HEK293T (cell line): ENCODE measurements at regions not wholly inside any gene's neighbourhood (a gene's known extent, or its start where the extent isn't known, plus 50 kb on each side); places are given as distances from the start of the nearest gene placed in this dataset.

Experiments
- CTCF ChIA-PET: fragments of 350-600 bp; formaldehyde crosslinking; extraction: SDS; loops from one replicate; lab custom pipeline; 2021; ENCODE audit warnings: antibody characterized with exemption, inconsistent platforms; lab: Yijun Ruan, JAX
- POLR2A ChIA-PET: fragments of 350-600 bp; formaldehyde crosslinking; extraction: SDS; loops from one replicate; lab custom pipeline; 2020; ENCODE audit warnings: antibody characterized with exemption, inconsistent platforms; lab: Yijun Ruan, JAX
- DNase-seq: peaks from one replicate; pipeline ENCODE4 v3.0.0; 2012; ENCODE audit warnings: mixed read lengths; ENCODE audit errors: extremely low spot score
- ARNT ChIP-seq: fragments of 450-650 bp; IDR thresholded peaks from 2 replicates; pipeline ENCODE4 v1.6.1; 2017; ENCODE audit warnings: mild to moderate bottlenecking
- BHLHE40 ChIP-seq: fragments of 450-650 bp; IDR thresholded peaks from 2 replicates; pipeline ENCODE4 v1.6.1; 2016; ENCODE audit warnings: mild to moderate bottlenecking, moderate library complexity, borderline replicate concordance
- CTBP1 ChIP-seq: fragments of 450-650 bp; IDR thresholded peaks from 2 replicates; pipeline ENCODE4 v1.6.1; 2016; ENCODE audit warnings: borderline replicate concordance
- ELF4 ChIP-seq: fragments of 450-650 bp; IDR thresholded peaks from 2 replicates; pipeline ENCODE4 v1.6.1; 2017; ENCODE audit warnings: antibody characterized with exemption
- FOXA1 ChIP-seq: fragments of 450-650 bp; IDR thresholded peaks from 2 replicates; pipeline ENCODE4 v1.6.1; 2016; ENCODE audit warnings: mild to moderate bottlenecking
- FOXK2 ChIP-seq: fragments of 450-650 bp; IDR thresholded peaks from 2 replicates; pipeline ENCODE4 v1.6.1; 2016; ENCODE audit warnings: mild to moderate bottlenecking
- FOXM1 ChIP-seq: fragments of 450-650 bp; IDR thresholded peaks from 2 replicates; pipeline ENCODE4 v1.6.1; 2017; ENCODE audit warnings: mild to moderate bottlenecking, borderline replicate concordance
- HDGF ChIP-seq: fragments of 450-650 bp; IDR thresholded peaks from 2 replicates; pipeline ENCODE4 v1.6.1; 2017; ENCODE audit warnings: antibody characterized with exemption, borderline replicate concordance
- L3MBTL2 ChIP-seq: fragments of 450-650 bp; conservative IDR thresholded peaks from 2 replicates; pipeline ENCODE4 v1.6.1; 2016; ENCODE audit warnings: mild to moderate bottlenecking
- LEF1 ChIP-seq: fragments of 450-650 bp; IDR thresholded peaks from 2 replicates; pipeline ENCODE4 v1.6.1; 2017; ENCODE audit warnings: mild to moderate bottlenecking, borderline replicate concordance
- NFRKB ChIP-seq: fragments of 450-650 bp; IDR thresholded peaks from 2 replicates; pipeline ENCODE4 v1.6.1; 2016; ENCODE audit warnings: mild to moderate bottlenecking, moderate library complexity
- PKNOX1 ChIP-seq: fragments of 450-650 bp; IDR thresholded peaks from 2 replicates; pipeline ENCODE4 v1.6.1; 2016
- SP1 ChIP-seq: fragments of 450-650 bp; IDR thresholded peaks from 2 replicates; pipeline ENCODE4 v1.6.1; 2017
- SUZ12 ChIP-seq: fragments of 450-650 bp; IDR thresholded peaks from 2 replicates; pipeline ENCODE4 v1.6.1; 2016; ENCODE audit warnings: mild to moderate bottlenecking
- TARDBP ChIP-seq: fragments of 450-650 bp; IDR thresholded peaks from 2 replicates; pipeline ENCODE4 v1.6.1; 2016
- ZNF384 ChIP-seq: fragments of 450-650 bp; IDR thresholded peaks from 2 replicates; pipeline ENCODE4 v1.6.1; 2016

DNA sequence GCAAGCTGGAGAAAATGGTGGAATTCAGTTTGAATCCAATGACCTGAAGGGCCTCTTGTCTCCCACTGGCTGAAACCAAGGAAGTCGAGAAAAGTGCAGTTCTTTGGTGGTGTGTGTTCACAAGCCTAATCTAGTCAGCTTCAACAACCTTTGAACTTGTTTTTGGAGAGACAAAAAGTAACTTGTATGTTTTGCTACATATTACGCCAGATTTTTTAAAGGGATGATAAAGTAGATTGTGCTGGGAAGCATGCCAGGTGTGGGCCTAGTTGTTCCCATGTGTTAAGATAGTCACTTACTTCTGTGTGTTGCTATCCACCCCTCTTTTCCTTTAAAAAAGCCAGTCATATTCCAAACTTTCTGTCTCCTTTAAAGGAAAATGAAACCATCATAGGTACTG lies 79.7 kb upstream of the FAM3C start:
- TF ChIP-seq ARNT (no peak), SP1 (no peak), SUZ12 (no peak), ZNF384 (no peak), CTBP1 (no peak), PKNOX1 (no peak), FOXM1 (no peak), NFRKB (no peak), ELF4 (no peak), FOXA1 (no peak), HDGF (no peak), TARDBP (no peak), BHLHE40 (no peak), LEF1 (no peak), FOXK2 (no peak), L3MBTL2 (no peak)
- DNase-seq: no peak
- ChIA-PET CTCF (no interaction called here), POLR2A (no interaction called here)

DNA sequence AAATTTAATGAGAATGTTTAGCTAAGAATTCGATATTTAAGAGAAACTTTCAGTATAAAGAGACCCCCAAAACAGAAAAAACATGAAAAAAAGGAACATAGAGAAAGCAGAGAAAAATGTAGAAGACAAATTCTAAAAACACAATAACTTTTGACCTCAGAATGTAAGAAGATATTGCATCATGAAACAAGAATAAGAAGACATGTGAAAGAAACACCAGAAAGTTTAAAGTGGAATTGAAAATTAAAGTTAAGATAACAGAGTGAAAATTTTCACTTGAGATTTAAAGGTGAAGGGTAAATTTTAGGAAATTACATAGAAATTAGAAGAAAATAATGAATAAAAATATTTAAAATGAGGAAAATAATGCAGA lies 78.2 kb upstream of the FAM3C start:
- no peak for DNase-seq
- POLR2A ChIA-PET: no interaction called here
- no peak for TF ChIP-seq NFRKB
- no peak for TF ChIP-seq FOXA1
- TF ChIP-seq ZNF384: no peak
- TF ChIP-seq ARNT: no peak
- TF ChIP-seq FOXK2: no peak
- TF ChIP-seq ELF4: no peak
- no peak for TF ChIP-seq LEF1
- TF ChIP-seq FOXM1: no peak
- TF ChIP-seq HDGF: no peak
- no peak for TF ChIP-seq BHLHE40
- TF ChIP-seq CTBP1: no peak
- TF ChIP-seq SP1: no peak
- TF ChIP-seq TARDBP: no peak
- CTCF ChIA-PET: no interaction called here

DNA sequence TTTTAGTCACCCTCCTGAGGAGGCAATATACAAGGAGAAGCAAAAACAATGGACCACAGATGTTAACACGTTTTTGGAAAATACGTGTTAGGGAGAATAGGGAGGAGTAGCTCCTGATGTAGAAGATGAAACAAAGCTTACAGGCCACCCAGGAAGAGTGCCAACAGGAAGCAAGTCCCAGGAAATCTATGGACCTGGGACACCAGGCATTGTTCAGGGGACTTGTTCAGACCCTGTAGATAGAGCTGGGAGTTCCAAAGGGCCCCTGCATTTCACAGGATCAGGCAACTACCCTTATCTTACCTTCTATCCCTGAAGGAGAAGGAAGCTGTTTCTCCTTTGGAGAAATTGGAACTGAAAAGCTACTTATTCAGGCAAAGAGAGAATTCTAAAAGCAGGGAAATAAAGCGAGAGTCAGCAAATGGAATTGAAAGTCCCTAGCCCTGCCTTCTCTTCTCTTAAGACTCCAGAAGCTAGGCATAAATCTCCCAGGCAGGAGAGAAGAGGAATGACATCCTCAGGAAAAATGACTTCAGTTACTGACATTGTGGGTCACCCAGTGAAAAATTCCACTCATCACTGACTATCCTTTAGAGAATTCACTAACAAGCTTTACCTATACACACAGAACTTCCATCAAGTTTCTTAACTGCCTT lies 77.7 kb upstream of the FAM3C start:
- CTCF ChIA-PET: no interaction called here
- POLR2A ChIA-PET: interaction anchor here (0.8 kb wide), 1 partner anchor 355 kb away, joined by 3 read pairs; no protein-coding TSS in a partner anchor
- no peak for DNase-seq
- no peak for TF ChIP-seq FOXM1
- TF ChIP-seq HDGF: no peak
- TF ChIP-seq L3MBTL2: no peak
- no peak for TF ChIP-seq TARDBP
- TF ChIP-seq FOXA1: no peak
- TF ChIP-seq ELF4: no peak
- TF ChIP-seq CTBP1: no peak
- no peak for TF ChIP-seq FOXK2
- no peak for TF ChIP-seq LEF1
- no peak for TF ChIP-seq NFRKB
- no peak for TF ChIP-seq PKNOX1
- TF ChIP-seq ZNF384: no peak
- TF ChIP-seq SP1: no peak
- no peak for TF ChIP-seq SUZ12
- TF ChIP-seq BHLHE40: no peak
- no peak for TF ChIP-seq ARNT

DNA sequence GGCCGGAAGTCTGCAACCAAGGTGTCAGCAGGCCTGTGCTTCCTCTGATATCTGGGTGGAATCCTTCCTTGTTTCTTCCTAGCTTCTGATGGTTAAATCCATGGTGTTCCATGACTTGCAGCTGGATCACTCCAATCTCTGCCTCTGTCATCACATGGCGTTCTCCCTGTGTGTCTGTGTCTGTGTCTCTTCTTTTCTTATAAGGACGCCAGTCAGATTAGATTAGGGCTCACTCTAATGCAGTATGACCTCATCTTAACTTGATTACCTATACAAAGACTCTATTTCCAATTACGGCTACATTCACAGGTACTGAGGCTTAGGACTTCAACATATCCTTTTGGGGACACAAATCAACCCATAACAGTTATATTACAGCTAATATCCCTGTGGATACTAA lies 70.3 kb upstream of the FAM3C start:
- ChIA-PET CTCF (no interaction called here), POLR2A (no interaction called here)
- TF ChIP-seq L3MBTL2 (no peak), NFRKB (no peak), LEF1 (no peak), TARDBP (no peak), BHLHE40 (no peak), ARNT (no peak), CTBP1 (no peak), FOXM1 (no peak), SUZ12 (no peak), HDGF (no peak)
- DNase-seq: no peak

GRCh38 chr7:121459148-121459547 lies 63.0 kb upstream of the FAM3C start:
- DNase-seq: no peak
- CTCF ChIA-PET: no interaction called here
- TF ChIP-seq SUZ12 (no peak), HDGF (no peak), L3MBTL2 (no peak), PKNOX1 (no peak), LEF1 (no peak), FOXM1 (no peak), SP1 (no peak), FOXA1 (no peak), ELF4 (no peak), BHLHE40 (no peak), TARDBP (no peak), ARNT (no peak), FOXK2 (no peak)
- POLR2A ChIA-PET: no interaction called here
